Activated T-helper 1 cell treated with Interleukin-2 at 50 U/mL for 16 hours (primary cell): ENCODE measurements at regions not wholly inside any gene's neighbourhood (a gene's known extent, or its start where the extent isn't known, plus 50 kb on each side); places are given as distances from the start of the nearest gene placed in this dataset.

Experiments used
- DNase-seq: peaks from one replicate; pipeline ENCODE4 v3.0.0-alpha.2; 2020; ENCODE audit warnings: low read depth

DNA sequence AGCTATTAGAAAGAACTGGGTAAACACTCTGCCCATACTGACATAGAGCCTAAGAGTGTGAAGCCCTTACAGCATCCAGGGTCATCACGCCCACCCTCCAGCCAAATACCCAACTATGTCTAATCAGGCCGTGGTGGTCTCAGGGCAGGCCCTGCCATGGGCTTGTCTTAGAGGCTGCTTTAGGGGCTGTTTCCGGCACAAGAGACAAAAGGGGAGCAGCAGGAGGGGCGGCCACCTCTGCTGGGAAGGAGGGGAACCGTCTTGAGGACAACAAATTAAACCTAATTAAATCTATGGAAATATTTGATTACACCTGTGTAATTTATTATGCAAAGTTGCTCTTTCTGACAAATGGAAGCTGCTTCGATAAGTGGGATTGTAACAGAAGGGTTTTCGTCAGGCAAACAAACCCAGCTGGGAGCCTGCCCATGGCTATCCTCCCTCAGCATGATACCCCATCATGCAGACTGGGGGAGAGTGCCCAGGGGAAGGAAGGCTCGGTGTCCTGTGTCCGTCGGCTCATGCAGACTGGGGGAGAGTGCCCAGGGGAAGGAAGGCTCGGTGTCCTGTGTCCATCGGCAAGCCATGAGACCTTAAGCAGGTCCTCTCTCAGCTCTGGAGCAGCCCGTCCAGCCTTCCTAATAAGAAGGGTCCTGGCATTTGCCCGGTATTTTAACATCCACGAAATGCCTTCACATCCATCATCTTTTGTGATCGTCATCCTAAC, 163.6 kb upstream of the B3GAT1 start:
- DNase-seq = no peak

GRCh38 chr11:134574947-134575346, 162.9 kb upstream of the B3GAT1 start:
- no peak for DNase-seq

- DNase-seq = no peak
Observed at GRCh38 chr11:134574425-134574824, 162.4 kb upstream of the B3GAT1 start.

DNA sequence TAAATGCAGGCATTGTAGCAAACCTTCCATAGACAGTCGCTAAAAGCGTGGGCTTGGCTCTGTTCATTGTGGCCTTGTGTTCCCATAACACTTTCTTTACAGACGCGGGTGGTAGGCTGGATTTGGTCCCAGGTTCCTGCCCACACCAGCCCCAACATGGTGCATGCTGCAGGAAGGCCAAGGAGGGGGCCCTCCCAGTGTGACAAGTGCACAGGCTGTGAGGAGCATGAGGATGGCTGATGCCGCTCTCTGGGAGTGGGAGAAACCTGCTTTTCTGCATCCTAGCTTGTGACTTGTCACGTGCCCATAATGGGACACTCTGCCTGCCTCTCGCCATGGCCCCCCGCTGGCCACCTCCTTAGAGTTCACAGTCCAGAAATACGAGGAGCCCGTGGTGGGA, 161.8 kb upstream of the B3GAT1 start:
- no peak for DNase-seq

- no peak for DNase-seq
Observed at GRCh38 chr11:134572741-134573675, 161.0 kb upstream of the B3GAT1 start.

DNA sequence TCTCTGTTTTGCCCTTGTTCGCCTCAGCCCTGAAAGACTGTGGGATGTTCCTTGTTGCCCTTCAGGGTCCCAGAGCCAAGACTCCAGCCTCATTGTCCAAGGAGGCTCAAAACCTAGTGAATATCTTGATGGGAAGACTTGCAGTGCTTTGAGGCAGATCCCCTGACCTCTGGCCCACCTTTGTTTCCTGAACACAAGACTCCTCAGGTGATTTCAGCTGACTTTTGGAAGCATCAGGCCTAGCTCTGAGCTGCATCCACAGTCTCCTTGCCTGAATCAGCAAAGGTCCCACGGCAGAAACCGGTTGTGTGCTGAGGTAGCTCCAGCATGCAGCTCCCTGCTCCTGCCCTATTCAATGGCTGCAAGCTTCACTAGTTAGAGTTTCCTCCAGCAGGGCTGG, 159.3 kb upstream of the B3GAT1 start:
- no peak for DNase-seq

DNA sequence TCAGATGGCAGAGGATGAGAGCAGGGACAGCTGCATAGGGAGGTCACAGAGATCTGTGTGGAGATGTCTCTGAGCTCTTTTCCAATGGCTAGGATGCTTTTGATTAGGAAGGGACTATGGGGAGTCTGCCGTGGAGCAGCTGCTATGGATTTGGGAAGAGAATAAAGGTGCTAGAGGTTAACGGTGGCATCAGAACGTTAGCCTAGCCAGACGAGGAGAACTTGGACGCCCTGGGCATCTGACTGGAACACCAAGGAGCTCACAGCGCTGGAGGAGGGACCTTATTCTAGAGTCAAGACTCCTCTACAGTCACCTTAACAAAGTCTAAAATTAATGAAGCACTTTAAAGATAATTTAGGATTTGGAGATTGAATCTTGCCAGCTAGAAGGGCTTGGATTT, 157.2 kb upstream of the B3GAT1 start:
- no peak for DNase-seq

GRCh38 chr11:134566311-134566710, 154.3 kb upstream of the B3GAT1 start:
- DNase-seq = no peak

- no peak for DNase-seq
Observed at GRCh38 chr11:134565343-134565891, 153.4 kb upstream of the B3GAT1 start.

DNA sequence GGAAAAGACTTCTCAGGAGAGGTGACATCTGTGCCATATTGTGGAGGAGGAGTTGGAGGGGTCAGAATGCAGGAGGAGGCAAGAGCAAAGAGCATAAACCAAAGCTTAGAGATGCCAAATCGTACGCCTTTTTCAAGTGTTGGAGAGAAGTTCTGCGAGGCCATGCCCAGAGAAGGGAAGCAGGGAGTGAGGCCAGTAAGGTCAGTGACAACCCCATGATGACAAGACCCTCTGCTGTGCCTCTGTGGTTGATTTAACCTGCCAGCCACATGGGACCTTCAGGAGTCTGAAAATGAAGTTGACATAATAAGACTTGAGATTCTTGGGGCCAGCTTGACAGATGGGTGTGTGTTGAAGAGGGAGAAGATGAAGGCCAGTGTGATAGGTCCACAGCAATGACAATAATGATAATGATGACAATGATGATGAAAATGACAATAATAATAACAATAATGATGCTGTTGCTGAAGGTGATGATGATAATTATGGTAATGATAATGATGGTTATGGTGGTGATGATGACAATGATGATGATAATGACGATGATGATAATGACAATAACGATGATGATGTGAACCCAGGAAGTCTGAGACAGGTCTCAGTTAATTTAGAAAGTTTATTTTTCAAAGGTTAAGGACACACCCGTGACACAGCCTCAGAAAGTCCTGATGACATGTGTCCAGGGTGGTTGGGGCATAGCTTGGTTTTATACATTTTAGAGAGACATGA, 152.6 kb upstream of the B3GAT1 start:
- no peak for DNase-seq

DNA sequence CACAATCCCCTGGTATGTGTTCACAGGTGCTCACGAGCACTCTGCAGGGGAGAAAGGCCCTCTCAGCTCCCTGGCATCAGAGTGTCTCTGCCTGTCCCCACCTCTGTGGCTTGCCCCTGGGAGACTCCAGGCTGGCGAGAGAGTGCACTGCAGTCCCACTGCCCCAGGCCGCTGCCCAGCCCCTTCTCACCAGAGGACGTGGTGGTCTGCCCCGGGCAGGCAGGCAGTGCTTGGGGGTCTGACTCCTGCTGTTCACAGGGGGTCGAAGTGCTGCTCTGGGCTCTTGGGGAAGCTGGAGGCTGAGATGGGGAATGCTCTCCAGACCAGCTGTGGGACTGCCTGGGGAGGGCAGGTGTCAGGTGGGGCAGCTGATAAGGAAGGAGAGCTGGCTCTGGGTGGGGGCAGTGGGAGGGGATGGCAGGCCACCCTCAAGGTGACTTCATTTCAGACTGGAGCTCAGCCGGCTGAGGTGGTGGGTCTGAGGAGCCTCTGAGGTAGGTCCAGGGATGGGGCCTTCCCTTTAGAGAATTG, 151.0 kb upstream of the B3GAT1 start:
- DNase-seq = no peak

DNA sequence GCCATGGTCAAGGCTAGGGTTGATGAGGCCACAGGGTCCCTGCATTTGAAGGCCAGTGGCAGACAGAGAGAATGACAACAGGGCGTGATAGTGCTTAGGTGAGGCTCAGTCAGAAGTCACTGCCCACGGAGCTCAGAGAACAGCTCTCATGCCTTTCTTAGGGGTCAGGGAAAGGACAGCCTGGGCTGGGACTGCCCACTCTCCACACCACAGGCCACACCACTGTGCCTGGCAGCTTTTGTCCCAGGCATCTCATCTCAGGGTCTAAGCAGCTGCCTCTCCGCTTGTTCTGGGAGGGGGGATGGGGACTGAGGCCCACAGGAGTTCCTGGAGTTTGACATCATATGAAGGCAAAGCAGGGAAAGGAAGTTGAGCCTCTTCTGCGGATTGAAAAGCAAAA, 150.2 kb upstream of the B3GAT1 start:
- no peak for DNase-seq

DNA sequence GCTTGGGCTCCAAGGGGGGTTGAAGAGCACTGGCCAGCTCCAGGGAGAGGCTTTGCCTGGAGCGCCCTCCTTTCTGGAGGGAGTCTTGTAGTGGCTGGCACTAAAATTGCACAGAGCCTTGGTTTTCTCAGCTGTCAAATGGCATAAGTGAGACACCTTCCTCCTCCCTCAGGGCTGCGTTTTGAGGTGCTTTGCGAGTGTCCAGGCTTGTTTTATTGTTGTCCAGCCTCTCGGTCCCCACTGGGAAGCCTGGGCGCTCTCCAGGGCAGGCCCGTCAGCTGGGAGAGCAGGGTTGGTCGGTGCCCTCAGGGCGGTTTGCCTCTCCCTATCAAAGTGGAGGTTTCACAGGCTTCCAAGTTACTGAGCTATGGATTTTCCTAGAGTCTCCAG, 149.3 kb upstream of the B3GAT1 start:
- DNase-seq = no peak

DNA sequence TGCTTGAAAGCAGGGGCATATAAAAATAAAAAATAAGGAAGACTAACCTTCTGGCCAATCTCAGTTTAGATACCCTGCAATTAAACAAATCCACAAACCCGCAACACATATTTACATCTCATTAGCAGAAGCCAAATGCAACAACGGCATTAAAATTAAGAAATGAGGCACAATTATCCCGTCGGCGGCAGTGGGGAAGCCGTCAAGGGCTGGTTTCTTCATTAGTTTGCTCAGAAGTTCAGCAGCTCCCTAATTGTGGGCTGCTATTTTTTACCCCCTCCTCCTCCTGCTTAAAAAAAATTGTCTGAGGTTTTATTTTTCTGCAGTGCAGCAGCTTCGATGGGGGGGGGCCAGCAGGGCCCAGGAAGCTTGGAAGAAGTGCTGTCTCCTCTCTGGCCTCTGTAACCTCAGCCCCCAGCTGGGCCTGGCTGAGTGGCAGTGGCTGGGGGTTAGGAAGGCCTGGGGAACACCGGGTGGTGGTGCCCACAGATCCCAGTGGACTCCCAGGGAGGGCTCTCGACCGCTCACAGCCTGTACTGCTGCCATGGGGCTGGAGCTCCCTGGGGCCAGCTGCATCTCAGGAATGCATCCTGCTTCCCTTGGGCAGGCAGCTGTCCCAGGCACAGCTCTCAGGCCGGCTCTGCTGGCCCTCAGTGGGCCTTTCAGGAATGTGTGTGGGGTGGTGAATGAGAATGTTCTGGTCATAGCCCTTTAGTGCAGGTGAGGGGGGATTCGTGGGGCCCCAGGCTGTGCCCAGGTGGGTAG, 148.7 kb upstream of the B3GAT1 start:
- DNase-seq = no peak

- no peak for DNase-seq
Observed at GRCh38 chr11:134560066-134560465, 148.0 kb upstream of the B3GAT1 start.

- DNase-seq = no peak
Observed at GRCh38 chr11:134559602-134559962, 147.5 kb upstream of the B3GAT1 start.

GRCh38 chr11:134558916-134559601, 147.0 kb upstream of the B3GAT1 start:
- no peak for DNase-seq

- no peak for DNase-seq
Observed at GRCh38 chr11:134558258-134558835, 146.3 kb upstream of the B3GAT1 start.

DNA sequence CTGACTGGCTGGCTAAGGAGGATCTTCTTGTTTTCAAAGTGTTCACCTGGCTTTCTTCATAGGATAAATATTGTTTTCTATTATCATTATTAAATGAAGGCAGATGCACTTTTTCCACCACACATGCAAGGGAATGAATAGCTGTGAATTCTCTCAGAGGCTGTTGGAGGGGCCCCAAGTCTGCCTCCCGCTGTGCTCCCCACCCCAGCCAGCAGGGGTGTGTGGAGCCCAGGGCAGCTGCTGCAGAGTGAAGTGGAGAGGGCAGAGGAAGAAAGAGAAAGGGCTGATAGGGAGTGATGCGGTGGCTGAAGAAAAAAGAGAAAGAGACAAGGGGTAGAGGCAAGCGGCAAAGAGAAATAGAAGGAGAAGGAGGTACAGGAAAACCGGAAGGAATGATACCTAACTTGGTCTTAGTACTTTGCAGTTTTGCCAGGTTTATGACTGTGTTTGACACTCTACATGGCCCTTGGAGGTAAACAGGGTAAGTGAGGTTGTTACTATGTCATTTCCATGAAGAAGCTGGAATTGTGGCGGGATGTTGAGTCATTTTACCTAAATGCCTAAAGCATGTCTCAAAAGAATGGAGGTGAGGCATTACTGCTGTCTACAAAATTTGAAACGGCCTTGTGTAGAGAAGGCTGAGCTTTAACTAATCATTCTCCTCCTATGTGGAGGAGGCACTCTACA, 145.7 kb upstream of the B3GAT1 start:
- DNase-seq = no peak

DNA sequence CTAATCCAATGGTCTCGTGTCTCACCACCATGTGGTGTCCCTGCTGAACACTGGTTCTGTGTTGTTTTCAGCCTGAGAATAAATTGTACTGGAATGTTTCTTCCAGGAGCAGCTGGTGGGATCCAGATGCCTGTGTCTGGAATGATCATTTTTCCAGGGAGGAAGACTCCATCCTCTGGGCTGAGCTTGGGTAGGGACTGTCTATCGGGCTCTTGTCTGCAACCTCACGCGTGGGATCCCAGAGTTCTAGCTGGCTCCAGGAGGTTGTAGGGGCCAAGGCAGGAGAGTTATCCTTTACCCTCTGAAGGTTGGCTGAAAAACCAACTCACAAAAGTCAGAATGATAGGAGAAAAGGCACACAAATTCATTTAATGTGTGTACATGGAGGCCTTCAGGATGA, 144.1 kb upstream of the B3GAT1 start:
- DNase-seq = no peak
